Activated CD8-positive, alpha-beta T cell treated with anti-CD3 and anti-CD28 coated beads for 36 hours (primary cell): ENCODE measurements at regions not wholly inside any gene's neighbourhood (a gene's known extent, or its start where the extent isn't known, plus 50 kb on each side); places are given as distances from the start of the nearest gene placed in this dataset.

ENCODE experiments used
- ATAC-seq: fragments of 200-7000 bp; cut with Tn5 transposase; one replicate; pipeline ENCODE4 v1.10.0; 2021; ENCODE audit warnings: mild to moderate bottlenecking, moderate library complexity
- CTCF ChIA-PET: fragments of 350-600 bp; sonication (Branson Sonifier 250); formaldehyde crosslinking; loops from one replicate; lab custom pipeline; 2021; ENCODE audit warnings: antibody characterized with exemption; lab: Charles Lee
- POLR2A ChIA-PET: fragments of 350-600 bp; sonication (Branson Sonifier 250); formaldehyde crosslinking; loops from one replicate; lab custom pipeline; 2021; ENCODE audit warnings: antibody characterized with exemption; lab: Charles Lee
- DNase-seq: peaks from one replicate; pipeline ENCODE4 v3.0.0-alpha.2; 2020
- H3K27ac Mint-ChIP-seq: one replicate; pipeline ENCODE4 v1.8.0; 2021; ENCODE audit warnings: mild to moderate bottlenecking, mixed read lengths
- H3K27me3 Mint-ChIP-seq: one replicate; pipeline ENCODE4 v1.8.0; 2021; ENCODE audit warnings: mixed read lengths
- H3K36me3 Mint-ChIP-seq: one replicate; pipeline ENCODE4 v1.8.0; 2021; ENCODE audit warnings: low read depth, mixed read lengths
- H3K4me1 Mint-ChIP-seq: one replicate; pipeline ENCODE4 v1.8.0; 2021; ENCODE audit warnings: low read depth, mixed read lengths
- H3K4me3 Mint-ChIP-seq: one replicate; pipeline ENCODE4 v1.8.0; 2021; ENCODE audit warnings: mild to moderate bottlenecking, moderate library complexity, mixed read lengths
- H3K9me3 Mint-ChIP-seq: one replicate; pipeline ENCODE4 v1.8.0; 2021; ENCODE audit warnings: mixed read lengths
- intact Hi-C: fragments of 100-400 bp; cut with micrococcal nuclease; formaldehyde crosslinking; loops from one replicate; pipeline ENCODE4 v1.10.0; 2022
- TF ChIP-seq, protein P1 (sequence below): fragments of 200-600 bp; IDR thresholded peaks from one replicate; pipeline ENCODE4 v1.8.0; 2022; ENCODE audit warnings: antibody characterized with exemption, mild to moderate bottlenecking

- Mint-ChIP-seq H3K9me3 (peaks cover 18% of the 10 kb centered on the region), H3K27me3 (no peaks in the 10 kb centered on the region), H3K4me3 (no peak overlapping the region), H3K27ac (no peak overlapping the region), H3K36me3 (no peaks in the 10 kb centered on the region), H3K4me1 (no peaks in the 10 kb centered on the region)
- ChIA-PET CTCF (no interaction called here), POLR2A (no interaction called here)
- DNase-seq (no peak), ATAC-seq (no peak)
- TF ChIP-seq, protein P1, sequence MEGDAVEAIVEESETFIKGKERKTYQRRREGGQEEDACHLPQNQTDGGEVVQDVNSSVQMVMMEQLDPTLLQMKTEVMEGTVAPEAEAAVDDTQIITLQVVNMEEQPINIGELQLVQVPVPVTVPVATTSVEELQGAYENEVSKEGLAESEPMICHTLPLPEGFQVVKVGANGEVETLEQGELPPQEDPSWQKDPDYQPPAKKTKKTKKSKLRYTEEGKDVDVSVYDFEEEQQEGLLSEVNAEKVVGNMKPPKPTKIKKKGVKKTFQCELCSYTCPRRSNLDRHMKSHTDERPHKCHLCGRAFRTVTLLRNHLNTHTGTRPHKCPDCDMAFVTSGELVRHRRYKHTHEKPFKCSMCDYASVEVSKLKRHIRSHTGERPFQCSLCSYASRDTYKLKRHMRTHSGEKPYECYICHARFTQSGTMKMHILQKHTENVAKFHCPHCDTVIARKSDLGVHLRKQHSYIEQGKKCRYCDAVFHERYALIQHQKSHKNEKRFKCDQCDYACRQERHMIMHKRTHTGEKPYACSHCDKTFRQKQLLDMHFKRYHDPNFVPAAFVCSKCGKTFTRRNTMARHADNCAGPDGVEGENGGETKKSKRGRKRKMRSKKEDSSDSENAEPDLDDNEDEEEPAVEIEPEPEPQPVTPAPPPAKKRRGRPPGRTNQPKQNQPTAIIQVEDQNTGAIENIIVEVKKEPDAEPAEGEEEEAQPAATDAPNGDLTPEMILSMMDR, result no peak
- intact Hi-C loops, result no loop called here
Measured at GRCh38 chr13:90232291-90232690, 1115.2 kb upstream of the MIR17HG start.

DNA sequence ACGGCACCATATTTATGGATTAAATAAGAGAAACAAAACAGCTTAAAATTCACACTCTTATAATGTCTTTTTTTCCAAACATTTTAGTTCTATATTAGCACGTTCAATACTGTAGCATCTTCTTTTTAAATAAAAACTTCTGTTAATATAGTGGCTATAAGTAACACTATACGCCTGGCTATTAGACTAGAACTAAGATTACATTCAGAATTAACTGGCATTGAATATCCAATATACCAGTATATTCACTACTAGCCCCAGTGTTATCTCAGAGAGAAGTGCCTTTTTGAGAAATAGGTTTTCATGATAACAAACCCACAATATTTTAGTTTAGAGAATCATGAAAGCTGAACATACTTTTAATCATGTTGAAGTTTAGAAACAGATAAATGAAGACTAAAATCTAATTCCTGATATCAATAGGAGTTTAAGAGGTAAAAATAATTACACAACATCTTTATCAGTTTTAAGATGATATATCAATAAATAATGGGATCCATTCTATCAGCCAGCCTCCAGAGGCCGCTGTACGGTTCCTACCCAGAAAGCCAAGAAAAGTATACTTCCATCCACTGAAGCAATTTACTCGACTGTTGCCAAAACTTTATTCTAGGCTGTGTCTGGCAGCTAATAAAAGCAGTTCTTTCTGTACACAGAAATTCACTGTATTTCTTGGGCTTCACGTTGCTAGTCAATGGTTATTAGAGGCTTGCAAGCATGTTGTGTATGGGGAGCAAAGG is 1113.4 kb upstream of the MIR17HG start:
- TF ChIP-seq, protein P1, result no peak
- ChIA-PET CTCF (no interaction called here), POLR2A (no interaction called here)
- no peak for DNase-seq
- Mint-ChIP-seq H3K36me3 (no peaks in the 10 kb centered on the region), H3K4me1 (no peaks in the 10 kb centered on the region), H3K27ac (no peak overlapping the region), H3K4me3 (no peak overlapping the region), H3K27me3 (no peaks in the 10 kb centered on the region), H3K9me3 (peaks cover 20% of the 10 kb centered on the region)
- no peak for ATAC-seq
- intact Hi-C loops, result no loop called here

DNA sequence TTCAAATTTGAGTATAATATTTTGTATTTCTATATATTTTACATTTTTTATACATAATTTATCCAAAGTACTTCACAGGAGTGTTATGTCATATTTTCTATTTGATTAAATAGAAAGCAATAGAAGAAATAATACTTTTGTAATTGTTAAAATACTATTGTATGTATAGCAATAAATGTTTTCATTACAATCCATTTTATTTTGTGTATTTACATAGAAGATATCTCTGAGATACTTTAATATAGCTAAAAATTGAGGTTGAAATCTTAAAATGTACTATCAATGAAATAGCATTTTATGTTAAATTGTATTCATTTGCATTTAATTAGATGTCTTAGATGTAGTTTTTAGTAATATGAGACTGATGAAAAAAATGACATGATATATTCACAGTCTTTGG is 1109.6 kb upstream of the MIR17HG start:
- Mint-ChIP-seq H3K9me3 (peaks cover 16% of the 10 kb centered on the region), H3K27me3 (no peaks in the 10 kb centered on the region), H3K27ac (no peak overlapping the region), H3K36me3 (no peaks in the 10 kb centered on the region), H3K4me1 (no peaks in the 10 kb centered on the region), H3K4me3 (no peak overlapping the region)
- intact Hi-C loops, result no loop called here
- TF ChIP-seq, protein P1, result no peak
- no peak for ATAC-seq
- DNase-seq, result no peak
- CTCF ChIA-PET, result no interaction called here
- POLR2A ChIA-PET, result no interaction called here

GRCh38 chr13:90238413-90238812 is 1109.1 kb upstream of the MIR17HG start:
- Mint-ChIP-seq H3K27ac (no peak overlapping the region), H3K36me3 (no peaks in the 10 kb centered on the region), H3K27me3 (no peaks in the 10 kb centered on the region), H3K9me3 (peaks cover 16% of the 10 kb centered on the region), H3K4me3 (no peak overlapping the region), H3K4me1 (no peaks in the 10 kb centered on the region)
- no peak for ATAC-seq
- ChIA-PET POLR2A (no interaction called here), CTCF (no interaction called here)
- intact Hi-C loops, result no loop called here
- TF ChIP-seq, protein P1, result no peak
- no peak for DNase-seq

- Mint-ChIP-seq H3K4me3 (no peak overlapping the region), H3K27me3 (no peaks in the 10 kb centered on the region), H3K36me3 (no peaks in the 10 kb centered on the region), H3K9me3 (peaks cover 16% of the 10 kb centered on the region), H3K27ac (no peak overlapping the region), H3K4me1 (no peaks in the 10 kb centered on the region)
- TF ChIP-seq, protein P1, result no peak
- ChIA-PET CTCF (no interaction called here), POLR2A (no interaction called here)
- ATAC-seq, result no peak
- no peak for DNase-seq
- intact Hi-C loops, result no loop called here
Measured at GRCh38 chr13:90239130-90239529, 1108.4 kb upstream of the MIR17HG start.
